HepG2 (cell line): ENCODE measurements at regions not wholly inside any gene's neighbourhood (a gene's known extent, or its start where the extent isn't known, plus 50 kb on each side); places are given as distances from the start of the nearest gene placed in this dataset.

ENCODE experiments used
- ARID5B ChIP-seq: IDR thresholded peaks from 2 replicates; pipeline ENCODE4 v1.4.0; 2020; ENCODE audit warnings: mild to moderate bottlenecking, missing genetic modification reagents
- CAMTA2 ChIP-seq: sonication (generic); formaldehyde crosslinking; IDR thresholded peaks from 2 replicates; pipeline ENCODE4 v1.4.0; 2020; ENCODE audit warnings: mild to moderate bottlenecking, missing genetic modification reagents, borderline replicate concordance
- HNF4A ChIP-seq: sonication (generic); formaldehyde crosslinking; IDR thresholded peaks from 2 replicates; pipeline ENCODE4 v1.4.0; 2020; ENCODE audit warnings: missing genetic modification reagents
- NFKBIZ ChIP-seq: IDR thresholded peaks from 2 replicates; pipeline ENCODE4 v1.6.1; 2018; ENCODE audit warnings: missing genetic modification reagents, missing compliant biosample characterization
- RAD21 ChIP-seq: fragments of 450-650 bp; formaldehyde crosslinking; IDR thresholded peaks from 2 replicates; pipeline ENCODE4 v1.5.0; 2020; ENCODE audit warnings: mild to moderate bottlenecking
- ZSCAN20 ChIP-seq: sonication (generic); formaldehyde crosslinking; IDR thresholded peaks from 2 replicates; pipeline ENCODE4 v1.4.0; 2020; ENCODE audit warnings: missing genetic modification reagents, mild to moderate bottlenecking, borderline replicate concordance
- TF ChIP-seq, protein P1 (sequence below): sonication (generic); formaldehyde crosslinking; IDR thresholded peaks from 2 replicates; pipeline ENCODE4 v1.5.0; 2020; ENCODE audit warnings: mild to moderate bottlenecking, missing genetic modification reagents, moderate library complexity
- TF ChIP-seq, protein P2 (sequence below): sonication (generic); formaldehyde crosslinking; IDR thresholded peaks from 2 replicates; pipeline ENCODE4 v1.5.1; 2020; ENCODE audit warnings: mild to moderate bottlenecking, missing genetic modification reagents, borderline replicate concordance
- TF ChIP-seq, protein P3 (sequence below): sonication (generic); formaldehyde crosslinking; IDR thresholded peaks from 2 replicates; pipeline ENCODE4 v1.5.1; 2020; ENCODE audit warnings: mild to moderate bottlenecking, missing genetic modification reagents, moderate library complexity

DNA sequence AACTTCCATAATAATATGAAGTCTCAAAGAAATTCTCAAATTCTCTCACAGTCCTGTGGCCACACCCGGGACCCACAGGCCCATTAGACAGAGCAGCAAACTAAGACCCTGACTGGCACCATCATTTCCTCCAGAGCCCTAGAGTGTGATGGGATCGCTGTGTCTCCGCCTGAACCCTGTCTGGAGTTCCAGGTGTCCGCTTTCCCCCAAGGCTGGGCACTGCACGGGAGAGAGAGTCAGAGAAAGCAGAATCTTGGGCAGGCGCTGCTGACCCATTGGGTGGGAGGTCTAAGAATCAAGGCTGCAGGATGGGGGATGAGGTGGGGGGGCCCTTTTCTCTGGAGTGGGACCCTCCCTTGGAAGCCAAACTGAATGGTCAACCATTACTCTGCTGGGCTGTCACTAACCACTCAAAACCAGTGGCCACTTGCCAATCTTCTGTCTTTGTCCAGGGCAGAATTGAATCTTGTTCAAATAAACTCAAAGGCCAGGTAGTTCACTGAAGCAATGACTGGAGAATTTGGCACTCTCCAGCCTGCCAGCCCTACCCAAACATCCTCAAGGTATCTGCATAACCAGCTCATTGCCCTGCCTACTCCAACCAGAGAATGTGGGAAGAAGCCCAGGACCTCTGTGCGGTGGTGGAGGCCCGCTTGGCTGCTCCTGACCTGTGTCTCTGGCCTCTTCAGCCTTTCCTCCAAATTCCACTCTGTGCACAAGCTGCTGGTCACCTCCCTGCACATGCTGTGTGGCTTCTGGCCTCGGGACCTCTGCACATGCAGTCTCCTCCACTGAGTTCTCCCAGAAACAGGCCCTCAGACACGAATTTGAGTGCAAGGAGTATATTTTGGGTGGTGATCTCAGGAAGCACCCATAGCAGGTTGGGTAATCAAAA lies 141.1 kb downstream of the CEBPB start (continued):
- TF ChIP-seq, protein P1, sequence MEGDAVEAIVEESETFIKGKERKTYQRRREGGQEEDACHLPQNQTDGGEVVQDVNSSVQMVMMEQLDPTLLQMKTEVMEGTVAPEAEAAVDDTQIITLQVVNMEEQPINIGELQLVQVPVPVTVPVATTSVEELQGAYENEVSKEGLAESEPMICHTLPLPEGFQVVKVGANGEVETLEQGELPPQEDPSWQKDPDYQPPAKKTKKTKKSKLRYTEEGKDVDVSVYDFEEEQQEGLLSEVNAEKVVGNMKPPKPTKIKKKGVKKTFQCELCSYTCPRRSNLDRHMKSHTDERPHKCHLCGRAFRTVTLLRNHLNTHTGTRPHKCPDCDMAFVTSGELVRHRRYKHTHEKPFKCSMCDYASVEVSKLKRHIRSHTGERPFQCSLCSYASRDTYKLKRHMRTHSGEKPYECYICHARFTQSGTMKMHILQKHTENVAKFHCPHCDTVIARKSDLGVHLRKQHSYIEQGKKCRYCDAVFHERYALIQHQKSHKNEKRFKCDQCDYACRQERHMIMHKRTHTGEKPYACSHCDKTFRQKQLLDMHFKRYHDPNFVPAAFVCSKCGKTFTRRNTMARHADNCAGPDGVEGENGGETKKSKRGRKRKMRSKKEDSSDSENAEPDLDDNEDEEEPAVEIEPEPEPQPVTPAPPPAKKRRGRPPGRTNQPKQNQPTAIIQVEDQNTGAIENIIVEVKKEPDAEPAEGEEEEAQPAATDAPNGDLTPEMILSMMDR (CRISPR knock-in tag): 0 out of 2 replicates have a peak, but pooled peaks have one; percentile 7
- TF ChIP-seq HNF4A (CRISPR knock-in tag): peak; percentile 31; the same call in 1 of the 2 replicates
- TF ChIP-seq ZSCAN20 (CRISPR knock-in tag): no peak
- TF ChIP-seq RAD21 (CRISPR knock-in tag): no peak
- TF ChIP-seq CAMTA2 (CRISPR knock-in tag): no peak
- no peak for TF ChIP-seq NFKBIZ (CRISPR knock-in tag)
- TF ChIP-seq, protein P2, sequence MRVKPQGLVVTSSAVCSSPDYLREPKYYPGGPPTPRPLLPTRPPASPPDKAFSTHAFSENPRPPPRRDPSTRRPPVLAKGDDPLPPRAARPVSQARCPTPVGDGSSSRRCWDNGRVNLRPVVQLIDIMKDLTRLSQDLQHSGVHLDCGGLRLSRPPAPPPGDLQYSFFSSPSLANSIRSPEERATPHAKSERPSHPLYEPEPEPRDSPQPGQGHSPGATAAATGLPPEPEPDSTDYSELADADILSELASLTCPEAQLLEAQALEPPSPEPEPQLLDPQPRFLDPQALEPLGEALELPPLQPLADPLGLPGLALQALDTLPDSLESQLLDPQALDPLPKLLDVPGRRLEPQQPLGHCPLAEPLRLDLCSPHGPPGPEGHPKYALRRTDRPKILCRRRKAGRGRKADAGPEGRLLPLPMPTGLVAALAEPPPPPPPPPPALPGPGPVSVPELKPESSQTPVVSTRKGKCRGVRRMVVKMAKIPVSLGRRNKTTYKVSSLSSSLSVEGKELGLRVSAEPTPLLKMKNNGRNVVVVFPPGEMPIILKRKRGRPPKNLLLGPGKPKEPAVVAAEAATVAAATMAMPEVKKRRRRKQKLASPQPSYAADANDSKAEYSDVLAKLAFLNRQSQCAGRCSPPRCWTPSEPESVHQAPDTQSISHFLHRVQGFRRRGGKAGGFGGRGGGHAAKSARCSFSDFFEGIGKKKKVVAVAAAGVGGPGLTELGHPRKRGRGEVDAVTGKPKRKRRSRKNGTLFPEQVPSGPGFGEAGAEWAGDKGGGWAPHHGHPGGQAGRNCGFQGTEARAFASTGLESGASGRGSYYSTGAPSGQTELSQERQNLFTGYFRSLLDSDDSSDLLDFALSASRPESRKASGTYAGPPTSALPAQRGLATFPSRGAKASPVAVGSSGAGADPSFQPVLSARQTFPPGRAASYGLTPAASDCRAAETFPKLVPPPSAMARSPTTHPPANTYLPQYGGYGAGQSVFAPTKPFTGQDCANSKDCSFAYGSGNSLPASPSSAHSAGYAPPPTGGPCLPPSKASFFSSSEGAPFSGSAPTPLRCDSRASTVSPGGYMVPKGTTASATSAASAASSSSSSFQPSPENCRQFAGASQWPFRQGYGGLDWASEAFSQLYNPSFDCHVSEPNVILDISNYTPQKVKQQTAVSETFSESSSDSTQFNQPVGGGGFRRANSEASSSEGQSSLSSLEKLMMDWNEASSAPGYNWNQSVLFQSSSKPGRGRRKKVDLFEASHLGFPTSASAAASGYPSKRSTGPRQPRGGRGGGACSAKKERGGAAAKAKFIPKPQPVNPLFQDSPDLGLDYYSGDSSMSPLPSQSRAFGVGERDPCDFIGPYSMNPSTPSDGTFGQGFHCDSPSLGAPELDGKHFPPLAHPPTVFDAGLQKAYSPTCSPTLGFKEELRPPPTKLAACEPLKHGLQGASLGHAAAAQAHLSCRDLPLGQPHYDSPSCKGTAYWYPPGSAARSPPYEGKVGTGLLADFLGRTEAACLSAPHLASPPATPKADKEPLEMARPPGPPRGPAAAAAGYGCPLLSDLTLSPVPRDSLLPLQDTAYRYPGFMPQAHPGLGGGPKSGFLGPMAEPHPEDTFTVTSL (CRISPR knock-in tag): 0 out of 2 replicates have a peak, but pooled peaks have one; percentile 27
- TF ChIP-seq, protein P3, sequence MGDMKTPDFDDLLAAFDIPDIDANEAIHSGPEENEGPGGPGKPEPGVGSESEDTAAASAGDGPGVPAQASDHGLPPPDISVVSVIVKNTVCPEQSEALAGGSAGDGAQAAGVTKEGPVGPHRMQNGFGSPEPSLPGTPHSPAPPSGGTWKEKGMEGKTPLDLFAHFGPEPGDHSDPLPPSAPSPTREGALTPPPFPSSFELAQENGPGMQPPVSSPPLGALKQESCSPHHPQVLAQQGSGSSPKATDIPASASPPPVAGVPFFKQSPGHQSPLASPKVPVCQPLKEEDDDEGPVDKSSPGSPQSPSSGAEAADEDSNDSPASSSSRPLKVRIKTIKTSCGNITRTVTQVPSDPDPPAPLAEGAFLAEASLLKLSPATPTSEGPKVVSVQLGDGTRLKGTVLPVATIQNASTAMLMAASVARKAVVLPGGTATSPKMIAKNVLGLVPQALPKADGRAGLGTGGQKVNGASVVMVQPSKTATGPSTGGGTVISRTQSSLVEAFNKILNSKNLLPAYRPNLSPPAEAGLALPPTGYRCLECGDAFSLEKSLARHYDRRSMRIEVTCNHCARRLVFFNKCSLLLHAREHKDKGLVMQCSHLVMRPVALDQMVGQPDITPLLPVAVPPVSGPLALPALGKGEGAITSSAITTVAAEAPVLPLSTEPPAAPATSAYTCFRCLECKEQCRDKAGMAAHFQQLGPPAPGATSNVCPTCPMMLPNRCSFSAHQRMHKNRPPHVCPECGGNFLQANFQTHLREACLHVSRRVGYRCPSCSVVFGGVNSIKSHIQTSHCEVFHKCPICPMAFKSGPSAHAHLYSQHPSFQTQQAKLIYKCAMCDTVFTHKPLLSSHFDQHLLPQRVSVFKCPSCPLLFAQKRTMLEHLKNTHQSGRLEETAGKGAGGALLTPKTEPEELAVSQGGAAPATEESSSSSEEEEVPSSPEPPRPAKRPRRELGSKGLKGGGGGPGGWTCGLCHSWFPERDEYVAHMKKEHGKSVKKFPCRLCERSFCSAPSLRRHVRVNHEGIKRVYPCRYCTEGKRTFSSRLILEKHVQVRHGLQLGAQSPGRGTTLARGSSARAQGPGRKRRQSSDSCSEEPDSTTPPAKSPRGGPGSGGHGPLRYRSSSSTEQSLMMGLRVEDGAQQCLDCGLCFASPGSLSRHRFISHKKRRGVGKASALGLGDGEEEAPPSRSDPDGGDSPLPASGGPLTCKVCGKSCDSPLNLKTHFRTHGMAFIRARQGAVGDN (CRISPR knock-in tag): peak; percentile 59
- peak; percentile 49 for TF ChIP-seq ARID5B (CRISPR knock-in tag)
